ENCODE measurements at regions not wholly inside any gene's neighbourhood (a gene's known extent, or its start where the extent isn't known, plus 50 kb on each side); places are given as distances from the start of the nearest gene placed in this dataset.

DNA sequence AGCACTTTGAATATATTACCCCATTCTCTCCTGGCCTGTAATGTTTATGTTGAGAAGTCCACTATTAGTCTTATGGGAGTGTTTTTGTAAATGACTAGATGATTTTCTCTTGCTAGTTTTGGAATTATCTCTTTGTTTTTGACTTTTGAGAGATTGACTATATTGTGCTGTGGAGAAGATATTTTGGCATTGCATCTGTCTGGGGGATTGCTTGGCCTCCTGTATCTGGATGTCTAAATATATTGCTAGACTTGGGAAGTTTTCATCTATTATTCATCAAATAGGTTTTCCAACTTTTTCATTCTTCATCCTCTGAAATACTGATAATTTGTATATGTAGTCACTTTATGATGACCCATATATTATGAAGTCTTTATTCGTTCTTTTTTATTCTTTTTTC lies 277.1 kb upstream of the PCDH15 start:
- TF ChIP-seq, protein P1, sequence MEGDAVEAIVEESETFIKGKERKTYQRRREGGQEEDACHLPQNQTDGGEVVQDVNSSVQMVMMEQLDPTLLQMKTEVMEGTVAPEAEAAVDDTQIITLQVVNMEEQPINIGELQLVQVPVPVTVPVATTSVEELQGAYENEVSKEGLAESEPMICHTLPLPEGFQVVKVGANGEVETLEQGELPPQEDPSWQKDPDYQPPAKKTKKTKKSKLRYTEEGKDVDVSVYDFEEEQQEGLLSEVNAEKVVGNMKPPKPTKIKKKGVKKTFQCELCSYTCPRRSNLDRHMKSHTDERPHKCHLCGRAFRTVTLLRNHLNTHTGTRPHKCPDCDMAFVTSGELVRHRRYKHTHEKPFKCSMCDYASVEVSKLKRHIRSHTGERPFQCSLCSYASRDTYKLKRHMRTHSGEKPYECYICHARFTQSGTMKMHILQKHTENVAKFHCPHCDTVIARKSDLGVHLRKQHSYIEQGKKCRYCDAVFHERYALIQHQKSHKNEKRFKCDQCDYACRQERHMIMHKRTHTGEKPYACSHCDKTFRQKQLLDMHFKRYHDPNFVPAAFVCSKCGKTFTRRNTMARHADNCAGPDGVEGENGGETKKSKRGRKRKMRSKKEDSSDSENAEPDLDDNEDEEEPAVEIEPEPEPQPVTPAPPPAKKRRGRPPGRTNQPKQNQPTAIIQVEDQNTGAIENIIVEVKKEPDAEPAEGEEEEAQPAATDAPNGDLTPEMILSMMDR (IDR thresholded peaks at IDR 0.05; ENCODE audit: insufficient read depth, low read depth, low read length): no peak
- TF ChIP-seq EZH2 (IDR thresholded peaks at IDR 0.05; ENCODE audit: insufficient read depth, low read length): no peak

Data from astrocyte (in vitro differentiated cells and primary cell).